Breast epithelium (tissue), 3 donors: ENCODE measurements at regions not wholly inside any gene's neighbourhood (a gene's known extent, or its start where the extent isn't known, plus 50 kb on each side); places are given as distances from the start of the nearest gene placed in this dataset.

Experiments
- POLR2A ChIP-seq: fragments of 450-650 bp; IDR thresholded peaks from one replicate; pipeline ENCODE4 v1.6.1; 2016; ENCODE audit warnings: antibody characterized with exemption, mild to moderate bottlenecking, moderate library complexity
- TF ChIP-seq, protein P1 (sequence below), 3 donors: fragments of 450-650 bp; IDR thresholded peaks; one replicate each; pipeline ENCODE4 v1.5.1; 2016 to 2017; ENCODE audit warnings: antibody characterized with exemption in 3 of 3, mild to moderate bottlenecking in 3 of 3, moderate library complexity in 3 of 3

DNA sequence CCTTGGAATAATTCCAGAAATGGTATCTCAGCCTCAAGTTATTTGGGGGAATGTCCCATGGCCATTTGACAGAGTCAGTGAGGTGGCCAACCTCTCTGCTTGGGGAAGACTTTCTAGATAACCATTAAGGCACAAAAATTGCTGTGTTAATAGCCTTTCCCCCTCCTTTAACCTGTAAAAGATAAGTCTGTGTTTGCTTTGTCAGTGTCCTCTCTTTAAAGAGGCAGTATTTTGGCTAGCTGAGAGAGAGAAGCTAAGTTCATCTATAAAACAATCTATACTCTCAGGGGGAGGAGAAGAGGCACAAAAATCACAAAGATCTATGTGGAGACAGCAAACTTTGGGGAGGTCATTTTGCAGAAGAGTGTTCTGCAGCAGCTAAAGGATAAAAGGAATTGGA is 72.1 kb downstream of the PLCE1 start:
- TF ChIP-seq, protein P1, sequence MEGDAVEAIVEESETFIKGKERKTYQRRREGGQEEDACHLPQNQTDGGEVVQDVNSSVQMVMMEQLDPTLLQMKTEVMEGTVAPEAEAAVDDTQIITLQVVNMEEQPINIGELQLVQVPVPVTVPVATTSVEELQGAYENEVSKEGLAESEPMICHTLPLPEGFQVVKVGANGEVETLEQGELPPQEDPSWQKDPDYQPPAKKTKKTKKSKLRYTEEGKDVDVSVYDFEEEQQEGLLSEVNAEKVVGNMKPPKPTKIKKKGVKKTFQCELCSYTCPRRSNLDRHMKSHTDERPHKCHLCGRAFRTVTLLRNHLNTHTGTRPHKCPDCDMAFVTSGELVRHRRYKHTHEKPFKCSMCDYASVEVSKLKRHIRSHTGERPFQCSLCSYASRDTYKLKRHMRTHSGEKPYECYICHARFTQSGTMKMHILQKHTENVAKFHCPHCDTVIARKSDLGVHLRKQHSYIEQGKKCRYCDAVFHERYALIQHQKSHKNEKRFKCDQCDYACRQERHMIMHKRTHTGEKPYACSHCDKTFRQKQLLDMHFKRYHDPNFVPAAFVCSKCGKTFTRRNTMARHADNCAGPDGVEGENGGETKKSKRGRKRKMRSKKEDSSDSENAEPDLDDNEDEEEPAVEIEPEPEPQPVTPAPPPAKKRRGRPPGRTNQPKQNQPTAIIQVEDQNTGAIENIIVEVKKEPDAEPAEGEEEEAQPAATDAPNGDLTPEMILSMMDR (IDR thresholded peaks at IDR 0.05) = no peak
- TF ChIP-seq POLR2A = no peak
